ENCODE measurements at regions not wholly inside any gene's neighbourhood (a gene's known extent, or its start where the extent isn't known, plus 50 kb on each side); places are given as distances from the start of the nearest gene placed in this dataset.

- TF ChIP-seq CTCF (IDR thresholded peaks at IDR 0.05; ENCODE audit: low read depth, low read length, poor library complexity, severe bottlenecking) (no peak), EZH2phosphoT487 (IDR thresholded peaks at IDR 0.05; ENCODE audit: borderline replicate concordance, low read length) (no peak)
These were observed 459.4 kb upstream of the LCORL start for GRCh38 chr4:18480928-18481327.

All from DOHH2 (cell line).